ENCODE measurements at regions not wholly inside any gene's neighbourhood (a gene's known extent, or its start where the extent isn't known, plus 50 kb on each side); places are given as distances from the start of the nearest gene placed in this dataset.

DNA sequence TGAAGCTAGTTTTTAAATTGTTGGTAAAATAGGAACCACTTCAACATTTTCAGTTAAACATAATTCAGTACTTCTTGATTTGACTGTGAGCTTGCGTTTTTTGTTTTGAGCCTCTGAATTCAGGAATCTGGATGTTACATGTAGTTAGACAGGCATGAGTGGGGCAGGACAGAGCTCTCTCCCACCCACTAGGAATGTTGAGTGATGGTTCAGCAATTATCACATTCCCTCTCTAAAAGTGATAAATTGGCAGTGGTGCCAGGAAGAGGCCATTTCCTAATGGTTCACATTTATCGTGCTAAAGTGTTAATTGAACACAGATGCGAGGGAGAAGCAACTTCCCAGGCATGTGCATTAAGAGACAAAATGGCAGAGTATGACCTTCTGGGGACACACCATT is 465.5 kb upstream of the HTR1E start:
- TF ChIP-seq, protein P1, sequence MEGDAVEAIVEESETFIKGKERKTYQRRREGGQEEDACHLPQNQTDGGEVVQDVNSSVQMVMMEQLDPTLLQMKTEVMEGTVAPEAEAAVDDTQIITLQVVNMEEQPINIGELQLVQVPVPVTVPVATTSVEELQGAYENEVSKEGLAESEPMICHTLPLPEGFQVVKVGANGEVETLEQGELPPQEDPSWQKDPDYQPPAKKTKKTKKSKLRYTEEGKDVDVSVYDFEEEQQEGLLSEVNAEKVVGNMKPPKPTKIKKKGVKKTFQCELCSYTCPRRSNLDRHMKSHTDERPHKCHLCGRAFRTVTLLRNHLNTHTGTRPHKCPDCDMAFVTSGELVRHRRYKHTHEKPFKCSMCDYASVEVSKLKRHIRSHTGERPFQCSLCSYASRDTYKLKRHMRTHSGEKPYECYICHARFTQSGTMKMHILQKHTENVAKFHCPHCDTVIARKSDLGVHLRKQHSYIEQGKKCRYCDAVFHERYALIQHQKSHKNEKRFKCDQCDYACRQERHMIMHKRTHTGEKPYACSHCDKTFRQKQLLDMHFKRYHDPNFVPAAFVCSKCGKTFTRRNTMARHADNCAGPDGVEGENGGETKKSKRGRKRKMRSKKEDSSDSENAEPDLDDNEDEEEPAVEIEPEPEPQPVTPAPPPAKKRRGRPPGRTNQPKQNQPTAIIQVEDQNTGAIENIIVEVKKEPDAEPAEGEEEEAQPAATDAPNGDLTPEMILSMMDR (IDR thresholded peaks at IDR 0.05), result no peak
- Mint-ChIP-seq H3K27ac (ENCODE audit: unreplicated experiment) (no peak overlapping the region), H3K4me3 (ENCODE audit: unreplicated experiment) (no peak overlapping the region), H3K36me3 (ENCODE audit: unreplicated experiment) (no peaks in the 10 kb centered on the region), H3K4me1 (ENCODE audit: unreplicated experiment) (no peaks in the 10 kb centered on the region), H3K9me3 (ENCODE audit: unreplicated experiment) (peaks cover 23% of the 10 kb centered on the region), H3K27me3 (ENCODE audit: unreplicated experiment) (no peaks in the 10 kb centered on the region)
- DNase-seq (ENCODE audit: extremely low spot score, unreplicated experiment), result no peak

DNA sequence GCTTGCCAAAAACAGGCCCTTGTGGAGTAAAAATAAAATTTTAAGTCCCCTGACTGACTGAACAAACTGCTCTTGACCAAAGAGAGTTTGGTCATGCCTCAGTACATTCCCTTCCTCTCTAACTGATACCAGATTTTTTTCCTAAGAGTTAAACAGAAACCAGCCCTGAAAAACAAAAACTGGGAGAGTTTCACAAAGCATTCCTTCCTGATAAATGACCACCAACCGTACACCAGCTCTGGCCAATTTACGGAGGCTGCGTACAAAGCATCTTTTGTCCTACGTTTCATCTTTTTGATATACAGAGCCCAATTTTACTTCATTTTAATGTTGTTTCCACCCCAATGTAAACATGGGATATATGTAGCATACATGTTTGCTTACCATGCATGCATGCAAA is 477.4 kb upstream of the HTR1E start:
- no peak overlapping the region for H3K27ac Mint-ChIP-seq (ENCODE audit: unreplicated experiment)
- TF ChIP-seq, protein P1 (IDR thresholded peaks at IDR 0.05), result no peak
- H3K36me3 Mint-ChIP-seq (ENCODE audit: unreplicated experiment), result no peaks in the 10 kb centered on the region
- peaks cover 35% of the 10 kb centered on the region for H3K9me3 Mint-ChIP-seq (ENCODE audit: unreplicated experiment)
- H3K4me1 Mint-ChIP-seq (ENCODE audit: unreplicated experiment), result no peaks in the 10 kb centered on the region
- H3K4me3 Mint-ChIP-seq (ENCODE audit: unreplicated experiment), result no peak overlapping the region
- no peaks in the 10 kb centered on the region for H3K27me3 Mint-ChIP-seq (ENCODE audit: unreplicated experiment)
- no peak for DNase-seq (ENCODE audit: extremely low spot score, unreplicated experiment)

DNA sequence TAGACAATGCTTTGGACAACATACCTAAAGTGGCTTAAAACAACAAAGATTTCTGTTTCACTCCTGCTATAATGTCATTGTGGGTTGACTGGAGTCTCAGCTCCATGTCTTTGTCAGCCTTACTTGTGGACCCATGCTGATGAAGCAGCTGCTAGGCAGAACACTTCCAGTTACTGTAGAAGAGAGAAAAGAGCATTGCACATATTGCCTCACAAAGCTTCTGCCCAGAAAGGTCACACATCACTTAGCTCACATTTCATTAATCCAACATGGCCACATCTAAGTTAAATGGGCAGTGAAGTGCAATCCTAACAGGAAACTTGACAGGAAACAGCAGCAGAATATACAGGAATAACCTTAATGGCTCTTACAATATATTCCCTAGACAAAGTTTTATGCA is 480.5 kb upstream of the HTR1E start:
- H3K36me3 Mint-ChIP-seq (ENCODE audit: unreplicated experiment), result no peaks in the 10 kb centered on the region
- no peaks in the 10 kb centered on the region for H3K27me3 Mint-ChIP-seq (ENCODE audit: unreplicated experiment)
- peaks cover 48% of the 10 kb centered on the region for H3K9me3 Mint-ChIP-seq (ENCODE audit: unreplicated experiment)
- H3K4me1 Mint-ChIP-seq (ENCODE audit: unreplicated experiment), result no peaks in the 10 kb centered on the region
- no peak overlapping the region for H3K4me3 Mint-ChIP-seq (ENCODE audit: unreplicated experiment)
- no peak overlapping the region for H3K27ac Mint-ChIP-seq (ENCODE audit: unreplicated experiment)
- DNase-seq (ENCODE audit: extremely low spot score, unreplicated experiment), result no peak
- TF ChIP-seq, protein P1 (IDR thresholded peaks at IDR 0.05), result no peak

DNA sequence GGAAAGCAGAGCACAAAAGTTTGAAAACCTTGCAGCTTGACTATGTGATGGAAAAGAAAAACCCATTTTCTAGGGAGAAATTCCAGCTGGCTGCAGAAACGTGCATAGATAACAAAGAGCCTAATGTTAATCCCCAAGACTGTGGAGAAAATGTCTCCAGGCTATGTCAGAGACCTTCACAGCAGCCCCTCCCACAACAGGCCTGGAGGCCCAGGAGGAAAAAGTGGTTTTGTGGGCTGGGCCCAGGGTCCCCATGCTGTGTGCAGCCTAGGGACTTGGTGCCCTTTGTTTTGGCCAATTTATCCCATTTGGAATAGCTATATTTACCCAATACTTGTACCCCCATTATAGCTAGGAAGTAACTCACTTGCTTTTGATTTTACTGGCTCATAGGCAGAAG is 484.1 kb upstream of the HTR1E start:
- TF ChIP-seq, protein P1 (IDR thresholded peaks at IDR 0.05), result no peak
- Mint-ChIP-seq H3K4me3 (ENCODE audit: unreplicated experiment) (no peak overlapping the region), H3K9me3 (ENCODE audit: unreplicated experiment) (peaks cover 34% of the 10 kb centered on the region), H3K27me3 (ENCODE audit: unreplicated experiment) (no peaks in the 10 kb centered on the region), H3K4me1 (ENCODE audit: unreplicated experiment) (no peaks in the 10 kb centered on the region), H3K36me3 (ENCODE audit: unreplicated experiment) (no peaks in the 10 kb centered on the region), H3K27ac (ENCODE audit: unreplicated experiment) (no peak overlapping the region)
- no peak for DNase-seq (ENCODE audit: extremely low spot score, unreplicated experiment)

DNA sequence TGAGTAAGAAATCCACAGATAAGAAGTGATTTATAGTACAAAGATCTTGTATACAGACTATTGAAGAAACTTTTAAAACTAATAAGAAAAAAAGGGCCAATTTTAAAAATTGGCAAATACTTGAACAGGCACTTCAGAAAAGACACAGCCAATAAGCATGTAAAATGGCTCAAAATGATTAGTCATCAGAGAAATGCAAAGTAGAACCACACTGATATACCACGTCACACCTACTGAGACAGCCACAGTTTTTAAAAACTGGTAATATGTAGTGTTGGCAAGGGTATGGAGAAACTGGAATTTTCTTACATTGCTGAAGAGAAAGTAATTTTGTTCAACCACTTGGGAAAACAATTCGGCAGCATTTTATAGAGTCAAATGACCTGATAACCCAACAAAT is 488.9 kb upstream of the HTR1E start:
- H3K27me3 Mint-ChIP-seq (ENCODE audit: unreplicated experiment), result no peaks in the 10 kb centered on the region
- no peak for DNase-seq (ENCODE audit: extremely low spot score, unreplicated experiment)
- TF ChIP-seq, protein P1 (IDR thresholded peaks at IDR 0.05), result no peak

More for the DNA sequence above, 488.9 kb upstream of the HTR1E start:
- Mint-ChIP-seq H3K4me3 (ENCODE audit: unreplicated experiment) (no peak overlapping the region), H3K9me3 (ENCODE audit: unreplicated experiment) (peaks cover 12% of the 10 kb centered on the region), H3K4me1 (ENCODE audit: unreplicated experiment) (no peaks in the 10 kb centered on the region), H3K36me3 (ENCODE audit: unreplicated experiment) (no peaks in the 10 kb centered on the region), H3K27ac (ENCODE audit: unreplicated experiment) (no peak overlapping the region)
